SK-N-SH (cell line): ENCODE measurements at regions not wholly inside any gene's neighbourhood (a gene's known extent, or its start where the extent isn't known, plus 50 kb on each side); places are given as distances from the start of the nearest gene placed in this dataset.

Experiments used
- CTCF ChIP-seq: fragments of 200-600 bp; sonication (generic); IDR thresholded peaks from 2 replicates; pipeline ENCODE4 v1.6.1; 2017; ENCODE audit warnings: antibody characterized with exemption, mild to moderate bottlenecking, moderate library complexity
- EP300 ChIP-seq, 2 experiments: IDR thresholded peaks; 2 replicates each; pipeline versions ENCODE4 v1.4.0 to v1.6.1; 2012; ENCODE audit warnings: borderline replicate concordance in 1 of 2, low read depth in 1 of 2, low read length in 1 of 2
- GABPA ChIP-seq: IDR thresholded peaks from 2 replicates; pipeline ENCODE4 v1.4.0; 2012; ENCODE audit warnings: low read depth, mild to moderate bottlenecking
- JUND ChIP-seq: IDR thresholded peaks from 2 replicates; pipeline ENCODE4 v1.4.0; 2012
- MAX ChIP-seq: IDR thresholded peaks from 2 replicates; pipeline ENCODE4 v1.4.0; 2012; ENCODE audit warnings: low read depth
- MXI1 ChIP-seq: IDR thresholded peaks from 2 replicates; pipeline ENCODE4 v1.6.1; 2012; ENCODE audit warnings: mild to moderate bottlenecking, low read depth, low read length, improper control_type of control experiment
- NRF1 ChIP-seq: IDR thresholded peaks from 2 replicates; pipeline ENCODE4 v1.6.1; 2012; ENCODE audit warnings: low read depth, mild to moderate bottlenecking, low read length
- POLR2AphosphoS5 ChIP-seq: IDR thresholded peaks from 2 replicates; pipeline ENCODE4 v1.6.1; 2012; ENCODE audit warnings: low read depth, low read length
- REST ChIP-seq: IDR thresholded peaks from 2 replicates; pipeline ENCODE4 v1.6.1; 2012; ENCODE audit warnings: mild to moderate bottlenecking, low read depth, low read length, moderate library complexity
- RFX5 ChIP-seq: IDR thresholded peaks from 2 replicates; pipeline ENCODE4 v1.6.1; 2012; ENCODE audit warnings: mild to moderate bottlenecking, improper control_type of control experiment, low read length
- TEAD4 ChIP-seq: IDR thresholded peaks from 2 replicates; pipeline ENCODE4 v1.4.0; 2012; ENCODE audit warnings: mild to moderate bottlenecking, borderline replicate concordance; ENCODE audit not compliant: insufficient read depth
- USF1 ChIP-seq: IDR thresholded peaks from 2 replicates; pipeline ENCODE4 v1.4.0; 2012; ENCODE audit warnings: low read depth, borderline replicate concordance

- TF ChIP-seq CTCF (no peak), POLR2AphosphoS5 (no peak), MAX (no peak), NRF1 (no peak), USF1 (no peak), MXI1 (no peak), GABPA (no peak), JUND (no peak), RFX5 (no peak), TEAD4 (no peak), REST (no peak), EP300 (IDR thresholded peaks at IDR 0.05; ENCODE audit: borderline replicate concordance in 1 of 2, low read depth in 1 of 2, low read length in 1 of 2) (no peak)
Observed at GRCh38 chr11:104799251-104799650, 99.0 kb downstream of the CASP12 start.
